SK-MEL-5 (cell line): ENCODE measurements at regions not wholly inside any gene's neighbourhood (a gene's known extent, or its start where the extent isn't known, plus 50 kb on each side); places are given as distances from the start of the nearest gene placed in this dataset.
"Not testable (repeated sequence)": the region's sequence is repeated elsewhere in the genome, so short reads cannot be mapped to it uniquely, and the experiment has no call there.

Experiments
- DNase-seq: peaks from one replicate; pipeline ENCODE4 v3.0.0-alpha.2; 2016; ENCODE audit warnings: low read depth, low spot score
- in situ Hi-C: cut with HindIII; loops from 2 replicates; pipeline ENCODE4 v1.10.0; 2016; ENCODE audit warnings: low sequenced_read_pairs, high pct_unique_total_duplicates, low pct_unique_long_range_greater_than_20kb

- in situ Hi-C loops = no loop called here
- DNase-seq = no peak
Measured at GRCh38 chr4:30862196-30862595, 142.0 kb downstream of the PCDH7 start.

GRCh38 chr4:30863021-30863420, 142.9 kb downstream of the PCDH7 start:
- in situ Hi-C loops = no loop called here
- no peak for DNase-seq

GRCh38 chr4:30865691-30866090, 145.5 kb downstream of the PCDH7 start:
- no peak for DNase-seq
- in situ Hi-C loops = no loop called here

- in situ Hi-C loops = no loop called here
- no peak for DNase-seq
Measured at GRCh38 chr4:30866346-30866745, 146.2 kb downstream of the PCDH7 start.

- in situ Hi-C loops = no loop called here
- DNase-seq = no peak
Measured at GRCh38 chr4:30866907-30867306, 146.7 kb downstream of the PCDH7 start.

GRCh38 chr4:30867427-30867826, 147.3 kb downstream of the PCDH7 start:
- DNase-seq = no peak
- in situ Hi-C loops = no loop called here

GRCh38 chr4:30868111-30868895, 148.1 kb downstream of the PCDH7 start:
- in situ Hi-C loops = no loop called here
- DNase-seq = no peak

- DNase-seq, in situ Hi-C loops: not testable (repeated sequence)
Measured at GRCh38 chr4:30869387-30869786, 149.2 kb downstream of the PCDH7 start.

- in situ Hi-C loops = no loop called here
- DNase-seq = no peak
Measured at GRCh38 chr4:30870513-30870912, 150.3 kb downstream of the PCDH7 start.

GRCh38 chr4:30875658-30876269, 155.6 kb downstream of the PCDH7 start:
- no peak for DNase-seq
- in situ Hi-C loops = no loop called here

- in situ Hi-C loops = no loop called here
- no peak for DNase-seq
Measured at GRCh38 chr4:30879855-30880598, 159.9 kb downstream of the PCDH7 start.

GRCh38 chr4:30881985-30882384, 161.8 kb downstream of the PCDH7 start:
- in situ Hi-C loops = no loop called here
- DNase-seq = no peak

- DNase-seq = no peak
- in situ Hi-C loops = no loop called here
Measured at GRCh38 chr4:30882443-30882842, 162.3 kb downstream of the PCDH7 start.

GRCh38 chr4:30882995-30883675, 163.0 kb downstream of the PCDH7 start:
- in situ Hi-C loops = no loop called here
- no peak for DNase-seq

GRCh38 chr4:30901461-30902451, 181.6 kb downstream of the PCDH7 start:
- in situ Hi-C loops = no loop called here
- no peak for DNase-seq

- no peak for DNase-seq
- in situ Hi-C loops = no loop called here
Measured at GRCh38 chr4:30903502-30904214, 183.5 kb downstream of the PCDH7 start.

- in situ Hi-C loops = no loop called here
Measured at GRCh38 chr4:30904215-30904555, 184.0 kb downstream of the PCDH7 start.

More at GRCh38 chr4:30904215-30904555, 184.0 kb downstream of the PCDH7 start:
- DNase-seq = no peak
